H1 (cell line): ENCODE measurements at regions not wholly inside any gene's neighbourhood (a gene's known extent, or its start where the extent isn't known, plus 50 kb on each side); places are given as distances from the start of the nearest gene placed in this dataset.

Source experiments
- CREB1 ChIP-seq: IDR thresholded peaks from 2 replicates; pipeline ENCODE4 v1.6.1; 2012; ENCODE audit warnings: inconsistent platforms
- EZH2 ChIP-seq: fragments of 200-600 bp; sonication (generic); IDR thresholded peaks from 2 replicates; pipeline ENCODE4 v1.7.1; 2012; ENCODE audit warnings: low read depth, mild to moderate bottlenecking, moderate library complexity, low read length, inconsistent platforms; ENCODE audit not compliant: severe bottlenecking
- HDAC6 ChIP-seq: IDR thresholded peaks from one replicate; pipeline ENCODE4 v1.7.1; 2012; ENCODE audit warnings: low read depth, mild to moderate bottlenecking, inconsistent platforms, low read length, moderate library complexity
- JUN ChIP-seq: IDR thresholded peaks from 2 replicates; pipeline ENCODE4 v1.6.1; 2011; ENCODE audit warnings: low read depth, mild to moderate bottlenecking, improper control_type of control experiment, low read length
- NANOG ChIP-seq: IDR thresholded peaks from 2 replicates; pipeline ENCODE4 v1.6.1; 2011; ENCODE audit warnings: low read length, low read depth, mild to moderate bottlenecking, inconsistent platforms; ENCODE audit not compliant: insufficient read depth, poor library complexity, severe bottlenecking
- NRF1 ChIP-seq: IDR thresholded peaks from 2 replicates; pipeline ENCODE4 v1.6.1; 2011; ENCODE audit warnings: mild to moderate bottlenecking, low read depth, low read length, improper control_type of control experiment
- POLR2AphosphoS5 ChIP-seq: IDR thresholded peaks from 2 replicates; pipeline ENCODE4 v1.6.1; 2011; ENCODE audit warnings: low read depth, low read length
- RAD21 ChIP-seq, 2 experiments: IDR thresholded peaks in 1 of 2; conservative IDR thresholded peaks in 1 of 2; 2 replicates each; pipeline ENCODE4 v1.6.1; 2011; ENCODE audit warnings: low read depth in 2 of 2, low read length in 2 of 2, improper control_type of control experiment in 1 of 2, inconsistent platforms in 1 of 2, mild to moderate bottlenecking in 1 of 2, moderate library complexity in 1 of 2
- SIX5 ChIP-seq: IDR thresholded peaks from 2 replicates; pipeline ENCODE4 v1.6.1; 2011; ENCODE audit warnings: mild to moderate bottlenecking, low read depth, low read length
- TBP ChIP-seq: IDR thresholded peaks from 2 replicates; pipeline ENCODE4 v1.6.1; 2011; ENCODE audit warnings: low read depth, low read length, improper control_type of control experiment
- TF ChIP-seq, protein P1 (sequence below), 3 experiments: IDR thresholded peaks; 1 replicate in 2 of 3; 2 replicates in 1 of 3; pipeline versions ENCODE4 v1.5.1 to v1.6.1; 2011; ENCODE audit warnings: low read length in 3 of 3, mild to moderate bottlenecking in 3 of 3, inconsistent platforms in 2 of 3, low read depth in 1 of 3, moderate library complexity in 1 of 3; ENCODE audit not compliant: insufficient read depth in 1 of 3; ENCODE audit errors: control extremely low read depth in 1 of 3

DNA sequence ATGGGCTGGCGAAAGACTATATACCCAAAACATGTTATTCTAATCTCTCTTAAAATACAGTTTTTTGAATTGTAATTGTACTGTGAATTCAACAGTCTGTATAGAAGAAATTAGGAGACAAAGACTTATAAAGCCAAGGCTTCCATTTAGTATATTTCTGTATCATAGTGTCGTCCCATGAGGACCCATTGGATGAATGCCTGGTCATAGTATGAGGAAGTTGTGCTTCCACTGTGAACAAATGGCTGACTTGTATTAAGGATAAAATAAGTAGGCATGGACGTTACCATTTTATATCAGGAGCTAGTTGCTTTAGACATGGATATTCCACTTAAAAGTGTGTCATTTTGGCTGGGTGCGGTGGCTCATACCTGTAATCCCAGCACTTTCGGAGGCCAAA lies 55.9 kb upstream of the NAV3 start:
- TF ChIP-seq, protein P1, sequence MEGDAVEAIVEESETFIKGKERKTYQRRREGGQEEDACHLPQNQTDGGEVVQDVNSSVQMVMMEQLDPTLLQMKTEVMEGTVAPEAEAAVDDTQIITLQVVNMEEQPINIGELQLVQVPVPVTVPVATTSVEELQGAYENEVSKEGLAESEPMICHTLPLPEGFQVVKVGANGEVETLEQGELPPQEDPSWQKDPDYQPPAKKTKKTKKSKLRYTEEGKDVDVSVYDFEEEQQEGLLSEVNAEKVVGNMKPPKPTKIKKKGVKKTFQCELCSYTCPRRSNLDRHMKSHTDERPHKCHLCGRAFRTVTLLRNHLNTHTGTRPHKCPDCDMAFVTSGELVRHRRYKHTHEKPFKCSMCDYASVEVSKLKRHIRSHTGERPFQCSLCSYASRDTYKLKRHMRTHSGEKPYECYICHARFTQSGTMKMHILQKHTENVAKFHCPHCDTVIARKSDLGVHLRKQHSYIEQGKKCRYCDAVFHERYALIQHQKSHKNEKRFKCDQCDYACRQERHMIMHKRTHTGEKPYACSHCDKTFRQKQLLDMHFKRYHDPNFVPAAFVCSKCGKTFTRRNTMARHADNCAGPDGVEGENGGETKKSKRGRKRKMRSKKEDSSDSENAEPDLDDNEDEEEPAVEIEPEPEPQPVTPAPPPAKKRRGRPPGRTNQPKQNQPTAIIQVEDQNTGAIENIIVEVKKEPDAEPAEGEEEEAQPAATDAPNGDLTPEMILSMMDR (IDR thresholded peaks at IDR 0.05; ENCODE audit: control extremely low read depth in 1 of 3, insufficient read depth in 1 of 3, low read depth in 1 of 3, low read length in 3 of 3): no peak
- TF ChIP-seq TBP (no peak), SIX5 (no peak), HDAC6 (no peak), RAD21 (IDR thresholded peaks at IDR 0.05 in 1 of 2, conservative IDR thresholded peaks at IDR 0.05 in 1 of 2; ENCODE audit: low read depth in 2 of 2, low read length in 2 of 2) (no peak), POLR2AphosphoS5 (no peak), NRF1 (no peak), EZH2 (no peak), CREB1 (no peak), NANOG (no peak), JUN (no peak)
